ENCODE measurements at regions not wholly inside any gene's neighbourhood (a gene's known extent, or its start where the extent isn't known, plus 50 kb on each side); places are given as distances from the start of the nearest gene placed in this dataset.
A peak's percentile ranks its signal among the peaks of the same experiment; 100 is the strongest.

DNA sequence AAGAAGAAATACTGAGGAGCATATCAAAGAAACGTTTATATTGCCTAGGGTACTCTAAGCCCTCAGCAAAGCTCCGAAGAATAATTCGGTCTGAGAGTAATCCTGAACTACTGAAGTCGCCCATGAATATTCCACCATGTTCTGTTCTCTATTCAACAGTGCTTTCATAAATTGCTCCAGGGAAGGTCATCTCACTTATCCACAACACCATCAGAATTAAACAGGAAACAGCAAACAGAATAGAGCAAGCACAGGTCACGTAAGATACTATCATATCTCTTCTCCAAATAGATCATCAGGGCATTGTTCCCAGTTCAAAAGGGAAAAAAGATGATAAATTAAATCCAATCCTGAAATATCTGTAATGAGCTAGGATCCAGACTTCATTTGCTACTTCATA lies 325.6 kb downstream of the DEPDC1B start:
- DNase-seq: no peak

DNA sequence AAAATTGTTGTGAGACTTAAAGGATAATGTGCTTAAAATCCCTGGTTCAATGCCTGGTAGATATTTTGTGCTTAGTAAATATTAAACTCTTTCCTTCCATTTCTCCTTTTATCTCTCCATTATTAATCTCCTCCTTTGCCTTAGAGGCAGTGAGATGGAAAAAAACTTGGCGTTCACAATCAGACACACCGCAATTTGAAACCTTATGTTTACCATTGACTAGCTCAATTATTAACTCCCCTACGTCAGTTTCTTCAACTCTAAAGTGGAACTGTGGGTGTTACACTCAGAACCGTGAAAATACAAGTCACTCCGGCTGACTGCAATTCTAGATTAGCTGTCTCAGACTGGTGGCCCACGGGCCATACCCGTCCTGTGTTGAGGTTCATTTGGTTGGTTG lies 327.2 kb downstream of the DEPDC1B start:
- DNase-seq: no peak

DNA sequence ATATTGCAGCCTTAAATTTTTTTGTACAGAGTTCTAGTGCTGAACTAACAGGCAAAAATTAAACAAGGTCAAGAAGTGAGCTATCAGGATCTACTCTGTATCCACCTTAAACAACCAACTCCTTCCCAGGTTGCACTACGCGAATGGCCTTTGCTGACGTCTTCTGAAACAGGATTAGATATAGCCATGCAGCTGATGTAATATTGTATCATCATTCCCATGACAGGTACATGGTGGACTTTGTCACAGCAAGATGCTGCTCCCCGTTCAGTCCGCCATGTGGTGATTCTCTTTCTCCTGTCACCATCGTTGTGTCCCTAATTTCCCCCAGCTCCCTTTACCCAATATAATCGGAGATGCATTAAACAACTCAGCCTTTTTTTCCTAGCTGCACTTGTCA lies 328.9 kb downstream of the DEPDC1B start:
- DNase-seq: no peak

DNA sequence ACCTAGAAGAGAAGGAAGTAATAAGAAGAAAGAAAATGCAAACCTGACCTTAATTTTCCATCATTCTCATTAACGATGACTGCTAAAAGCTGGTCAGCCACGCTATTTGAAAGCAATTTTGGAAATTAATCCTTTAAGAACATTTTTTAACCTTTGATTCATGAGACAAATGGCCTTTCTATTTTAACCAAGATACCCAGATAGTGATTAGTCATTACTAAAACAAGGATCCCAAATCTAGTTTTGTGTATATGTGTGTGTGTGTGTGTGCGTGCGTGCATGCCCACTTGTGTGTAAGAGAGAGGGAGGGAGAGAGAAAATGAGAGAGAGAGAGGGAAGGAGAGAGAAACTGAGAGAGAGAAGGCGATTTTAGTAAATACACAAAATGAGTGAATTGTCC lies 329.5 kb downstream of the DEPDC1B start:
- no peak for DNase-seq

DNA sequence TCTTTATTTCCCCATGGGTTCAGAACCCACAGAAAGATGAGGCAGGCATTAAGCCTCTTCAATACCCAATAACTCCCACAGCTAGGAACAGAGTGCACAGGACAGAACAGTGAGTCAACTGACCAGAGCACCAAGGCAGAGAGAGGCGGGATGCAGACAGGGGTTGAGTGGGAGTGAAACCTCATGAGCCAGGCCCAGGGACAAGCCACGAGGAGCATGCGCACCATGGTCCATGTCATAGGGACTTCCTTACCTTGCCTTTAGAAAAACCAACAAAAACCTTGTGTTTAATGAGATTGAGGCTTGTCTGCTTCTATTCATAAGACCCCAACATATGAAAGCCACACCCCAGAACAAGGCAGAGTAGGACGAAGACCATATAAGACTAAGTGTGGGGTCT lies 330.6 kb downstream of the DEPDC1B start:
- DNase-seq: no peak

DNA sequence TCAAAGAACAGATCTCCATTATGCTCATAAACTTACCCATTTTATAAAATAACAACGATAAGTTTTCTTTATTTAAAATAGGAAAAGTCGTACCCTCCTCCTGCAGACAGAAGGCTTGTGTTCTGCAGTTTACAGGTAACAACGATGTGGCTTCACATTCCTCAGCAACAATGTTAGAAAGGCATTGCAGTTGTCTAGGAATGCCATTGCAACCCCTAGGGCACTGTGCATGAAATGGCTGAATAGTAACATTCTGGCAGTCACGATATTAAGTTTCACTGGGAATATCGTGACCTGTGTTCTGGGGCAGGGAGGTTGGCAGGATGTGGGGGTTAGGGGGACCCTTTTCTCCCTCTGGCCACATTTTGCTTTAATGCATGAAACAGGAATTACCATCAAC lies 331.9 kb downstream of the DEPDC1B start:
- DNase-seq: no peak

DNA sequence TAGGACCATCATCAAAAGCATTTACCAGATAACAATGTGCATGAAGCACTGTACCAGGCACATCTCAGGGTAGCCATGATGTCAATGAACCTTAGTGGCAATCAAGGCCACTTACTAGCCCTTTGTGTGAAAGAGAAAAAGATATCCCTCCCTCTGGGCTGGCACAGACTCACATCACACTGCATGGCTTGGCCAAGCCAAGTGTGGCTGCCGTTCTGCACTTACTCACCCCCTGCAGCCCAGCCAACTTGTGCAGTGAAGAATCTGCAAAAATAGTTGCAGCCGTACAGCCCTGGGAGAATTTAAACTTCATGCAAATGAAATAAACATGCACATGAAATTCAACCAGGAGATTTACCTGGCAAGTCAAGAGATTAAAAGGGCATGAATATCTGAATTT lies 333.5 kb downstream of the DEPDC1B start:
- no peak for DNase-seq

DNA sequence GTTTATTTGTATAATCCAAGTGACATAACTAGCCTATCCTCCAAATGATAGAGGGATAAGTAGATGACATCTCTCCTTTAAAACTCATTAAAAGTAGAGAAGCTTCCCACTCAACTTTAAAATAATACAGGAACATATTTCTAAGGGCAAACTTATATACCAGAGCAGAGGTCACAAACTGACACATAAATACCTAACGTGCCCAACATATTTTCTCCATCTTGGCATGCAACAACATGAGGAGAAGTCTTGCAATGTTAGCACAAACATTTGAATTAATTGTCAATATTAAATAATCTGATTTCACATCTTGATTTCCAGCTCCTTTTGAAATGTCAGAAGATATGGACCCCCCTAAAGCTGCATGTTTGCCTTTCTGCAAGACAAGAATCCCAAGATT lies 335.0 kb downstream of the DEPDC1B start:
- DNase-seq: no peak

DNA sequence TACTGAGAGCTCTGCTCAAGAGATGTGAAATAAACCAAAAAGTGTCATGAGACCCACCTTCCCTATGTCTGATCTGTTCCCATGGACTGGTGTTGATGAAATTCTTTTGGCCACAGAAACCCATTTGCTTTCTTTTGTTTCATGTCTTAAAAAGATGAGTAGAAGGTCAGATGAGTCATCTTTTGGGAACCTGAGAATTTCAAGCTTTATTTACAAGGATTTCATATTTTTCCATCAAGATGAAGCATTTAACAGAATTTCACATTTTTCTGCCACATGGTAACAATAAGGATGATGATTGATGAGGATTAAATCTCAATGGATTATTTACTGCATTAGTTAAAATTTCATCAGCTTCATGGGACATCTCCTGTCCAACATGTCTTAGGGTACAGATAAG lies 337.8 kb downstream of the DEPDC1B start:
- no peak for DNase-seq

DNA sequence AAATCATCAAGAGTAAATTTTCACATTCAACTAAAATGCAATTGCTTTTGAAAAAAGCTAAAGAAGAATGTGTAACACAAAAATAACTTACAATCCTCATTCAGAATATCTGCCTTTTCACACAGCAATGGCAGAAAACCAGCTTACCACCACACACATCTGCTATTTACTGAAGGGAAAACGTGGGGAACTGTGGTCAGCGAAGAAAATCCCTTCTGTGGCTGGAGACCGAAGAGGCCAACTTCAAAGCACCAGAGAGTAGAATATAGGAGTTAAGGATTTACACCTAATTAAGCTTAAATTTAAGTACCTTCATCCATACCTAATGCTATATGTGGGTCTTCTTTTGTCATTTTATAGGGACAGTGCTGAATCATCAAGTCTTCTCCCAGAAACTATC lies 339.6 kb downstream of the DEPDC1B start:
- no peak for DNase-seq

DNA sequence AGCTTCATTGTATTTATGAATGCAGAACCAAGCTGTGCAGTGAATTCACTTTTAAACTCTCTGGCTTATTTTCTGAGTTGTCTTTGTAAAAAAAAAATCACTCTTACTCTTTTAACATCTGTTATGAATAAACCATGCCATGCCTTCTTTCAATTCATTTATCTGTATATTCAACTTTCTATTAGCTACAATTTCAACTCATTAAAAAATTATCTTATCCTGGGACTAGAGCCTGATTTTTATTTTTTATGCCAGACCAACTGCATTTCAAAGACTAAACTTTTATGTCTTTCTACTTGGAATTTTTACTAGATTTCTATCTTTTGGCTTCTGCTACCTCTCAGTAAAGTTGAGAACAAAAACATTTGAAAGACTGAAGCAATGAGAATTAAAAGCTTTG lies 342.7 kb downstream of the DEPDC1B start:
- no peak for DNase-seq

DNA sequence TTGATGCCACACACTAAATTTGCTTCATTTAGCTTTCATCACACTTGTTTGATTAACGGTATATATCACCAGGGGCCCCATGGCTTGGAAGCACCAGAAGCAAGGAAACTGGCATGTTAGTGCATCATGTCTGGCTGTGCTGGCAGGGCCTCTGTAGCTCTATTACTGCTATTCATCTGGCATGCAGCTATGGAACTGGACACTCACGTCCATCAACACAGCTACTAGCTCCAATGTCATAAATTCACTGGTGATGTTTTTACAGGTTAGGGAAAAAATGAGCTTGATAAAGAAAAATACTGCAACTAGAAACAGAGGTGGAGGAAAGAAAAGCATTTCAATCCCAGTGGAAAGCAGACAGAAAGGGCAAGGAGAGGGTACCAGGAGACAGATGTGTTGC lies 343.2 kb downstream of the DEPDC1B start:
- peak; percentile 14 for DNase-seq

DNA sequence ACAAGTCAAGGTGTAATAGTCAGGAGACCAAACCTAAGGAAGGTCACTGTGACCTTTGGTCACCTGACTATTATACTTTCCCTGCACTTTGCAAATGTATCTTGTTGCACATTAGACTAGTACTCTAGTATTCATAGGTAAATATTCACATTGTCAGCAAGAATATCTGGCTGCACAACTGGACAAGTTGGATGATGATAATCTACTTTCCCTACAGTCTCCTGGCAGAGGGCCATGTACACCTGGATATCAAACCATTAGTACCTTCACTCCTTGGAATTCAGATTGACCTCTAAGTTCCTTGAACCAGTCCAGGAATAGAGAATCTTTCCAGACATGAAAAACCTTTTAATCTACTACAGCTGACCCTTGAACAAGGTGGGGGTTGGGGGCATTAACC lies 344.8 kb downstream of the DEPDC1B start:
- no peak for DNase-seq

DNA sequence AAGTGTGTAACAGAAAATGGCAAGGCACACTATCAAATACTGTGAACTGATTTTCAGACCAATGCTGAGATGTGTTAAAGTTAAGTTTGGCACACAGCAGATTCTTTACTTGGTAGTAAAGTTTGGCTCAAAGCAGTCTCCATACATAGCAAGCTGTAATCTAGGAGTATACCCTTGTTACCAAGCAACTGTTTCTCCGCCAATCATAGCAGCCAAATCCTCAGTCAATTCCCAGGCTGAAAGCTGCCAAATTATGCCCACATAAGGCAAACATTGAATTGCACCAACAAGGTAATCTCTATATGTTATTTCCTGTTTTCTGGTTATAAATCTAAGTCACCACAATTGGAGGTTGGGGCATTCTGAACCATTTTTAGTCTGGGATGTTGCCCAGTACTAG lies 345.7 kb downstream of the DEPDC1B start:
- no peak for DNase-seq

DNA sequence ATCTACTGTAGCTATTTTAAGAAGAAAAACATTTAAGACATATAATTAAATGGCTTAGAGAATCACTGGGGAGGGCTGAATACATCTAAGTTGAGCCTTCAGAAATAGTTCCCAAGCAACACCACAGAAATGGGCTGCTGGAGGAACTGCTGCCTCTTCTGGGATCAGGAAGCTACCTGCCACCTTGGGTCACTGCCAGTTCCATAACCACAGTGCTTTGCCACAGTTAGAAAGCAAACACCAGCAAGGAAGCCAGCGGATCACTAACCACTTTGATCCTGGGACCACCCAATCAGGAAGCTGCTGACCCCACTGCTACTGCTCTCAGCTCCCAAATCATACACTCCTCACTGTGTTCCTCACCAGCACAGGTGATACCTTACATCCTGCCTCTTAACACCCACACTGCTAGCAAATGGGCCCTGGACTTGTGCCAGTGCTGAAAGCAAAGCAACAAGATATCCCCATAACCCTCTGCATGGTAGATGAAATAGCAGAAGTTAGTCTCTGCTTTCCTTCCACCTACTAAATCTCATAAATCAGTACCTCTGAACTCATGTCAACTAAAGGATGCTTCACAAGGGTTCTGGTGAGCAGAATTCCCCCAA lies 346.9 kb downstream of the DEPDC1B start:
- no peak for DNase-seq

DNA sequence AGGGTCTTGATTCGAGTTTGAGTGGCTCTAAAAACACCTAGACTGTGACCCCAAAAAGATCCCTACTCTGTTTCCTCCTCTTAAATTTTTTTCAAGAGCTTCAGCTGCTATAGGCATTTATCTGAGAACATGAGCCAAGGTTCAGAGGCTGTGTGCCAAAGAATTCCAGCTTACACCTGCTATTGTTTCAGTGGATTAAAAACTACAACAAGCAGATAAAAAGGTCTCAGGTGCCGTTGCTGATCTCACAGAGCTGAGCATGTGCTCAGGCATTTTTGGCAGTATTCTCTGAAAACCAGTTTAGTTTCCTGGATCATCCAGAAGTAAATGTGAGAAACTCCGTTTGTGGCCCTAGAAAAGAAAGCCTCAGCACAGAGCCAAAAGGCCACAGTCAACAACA lies 349.2 kb downstream of the DEPDC1B start:
- no peak for DNase-seq

DNA sequence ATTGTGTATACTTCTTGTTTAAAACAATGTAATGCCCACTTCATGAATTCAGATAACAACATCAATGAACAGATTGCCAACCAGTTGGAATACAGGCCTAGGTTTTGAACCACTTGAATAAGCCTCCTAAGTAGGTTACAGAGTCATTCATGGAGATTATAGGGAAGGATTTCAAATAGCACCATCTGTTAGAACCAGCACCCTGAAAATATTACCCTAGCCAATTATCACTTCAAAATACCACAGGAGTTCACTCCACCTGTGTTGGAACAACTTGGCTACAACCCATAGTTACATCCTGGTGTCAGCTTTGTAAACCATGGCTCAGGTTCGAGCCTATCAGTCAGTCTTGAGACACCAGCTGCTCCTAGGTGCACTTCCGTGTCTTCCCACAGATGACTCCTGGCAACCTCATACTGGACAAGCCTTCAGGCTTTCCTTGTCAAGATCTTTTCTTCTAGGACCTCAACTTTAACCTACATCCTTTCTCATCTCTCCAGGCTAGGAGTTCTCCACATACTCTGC lies 350.0 kb downstream of the DEPDC1B start:
- no peak for DNase-seq

DNA sequence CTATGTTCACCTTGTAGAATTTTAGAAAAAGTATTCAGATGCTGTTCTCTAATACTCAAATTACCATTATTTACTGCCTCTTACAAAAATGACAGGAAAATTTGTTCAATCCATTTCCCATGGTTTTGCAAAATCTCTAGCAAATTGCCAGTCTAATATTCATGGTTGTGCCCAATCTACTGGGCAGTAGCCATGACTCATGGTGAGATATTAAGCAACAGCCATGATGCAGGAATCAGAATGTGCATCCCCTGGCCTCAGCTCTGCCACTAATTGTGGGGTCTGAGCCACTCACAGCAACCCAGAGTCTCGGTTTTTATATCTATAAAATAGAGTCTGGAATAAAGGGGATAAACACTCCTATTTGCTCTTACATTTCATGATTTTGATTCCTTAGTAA lies 353.6 kb downstream of the DEPDC1B start:
- DNase-seq: no peak

DNA sequence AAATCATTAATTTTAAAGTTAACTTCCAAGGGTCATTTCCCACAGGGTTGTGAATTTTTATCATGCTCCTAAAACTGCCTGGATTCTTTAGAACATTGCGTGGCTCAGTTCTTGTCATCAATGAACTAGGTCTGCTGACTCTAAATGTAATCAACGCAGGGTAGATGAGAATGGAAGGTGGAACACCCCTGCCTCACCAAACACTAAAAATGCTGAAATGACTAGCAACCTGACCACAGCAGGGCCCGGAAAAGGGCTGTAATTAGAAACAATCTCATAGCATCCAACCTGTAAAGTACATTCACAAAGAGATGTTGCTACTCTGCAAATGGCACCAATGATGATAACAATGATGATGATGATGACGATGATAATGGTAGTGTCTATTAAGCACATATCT lies 356.9 kb downstream of the DEPDC1B start:
- DNase-seq: no peak

DNA sequence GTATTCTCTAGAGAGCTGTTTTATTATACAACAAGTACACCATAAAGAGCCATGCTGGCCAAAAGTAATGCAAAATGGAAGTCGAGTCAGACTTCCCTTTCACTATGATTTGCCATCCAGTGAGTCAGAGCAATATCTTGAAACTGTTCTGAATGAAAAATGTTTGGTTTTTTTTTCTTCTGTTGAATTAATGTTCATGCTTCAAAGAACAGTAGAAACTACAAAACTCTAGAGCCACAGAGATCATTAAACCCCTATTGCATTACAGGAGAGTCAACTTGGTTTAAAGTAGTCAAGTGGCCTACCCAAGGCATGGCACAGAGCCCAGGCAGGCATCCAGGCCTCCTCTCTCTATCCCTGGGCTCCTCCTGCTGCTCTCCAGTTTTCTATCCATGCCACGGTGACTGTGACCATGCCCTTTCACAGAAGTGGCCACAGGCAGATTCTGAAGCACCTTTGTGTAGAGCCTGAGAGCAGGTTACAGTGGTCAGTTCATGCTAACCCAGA lies 358.9 kb downstream of the DEPDC1B start:
- no peak for DNase-seq

DNA sequence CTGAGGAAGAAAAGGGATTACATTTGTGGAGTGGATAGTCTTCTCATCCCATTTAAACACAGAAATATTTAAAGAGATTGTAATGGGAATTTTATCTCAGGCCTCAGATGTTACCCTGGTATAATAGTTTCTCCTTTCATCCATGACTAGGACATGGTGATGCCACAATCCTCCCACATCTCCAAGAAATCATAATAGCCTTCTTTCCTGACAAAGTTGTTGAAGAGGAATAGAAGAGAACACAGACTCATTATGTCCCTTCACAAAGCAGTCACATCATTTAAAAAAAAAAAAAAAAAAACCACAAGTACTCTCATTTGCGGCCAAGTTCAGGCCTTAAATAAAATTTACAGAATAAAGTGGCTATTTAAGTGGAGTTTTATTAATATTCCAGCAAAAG lies 359.6 kb downstream of the DEPDC1B start:
- DNase-seq: peak; percentile 15

DNA sequence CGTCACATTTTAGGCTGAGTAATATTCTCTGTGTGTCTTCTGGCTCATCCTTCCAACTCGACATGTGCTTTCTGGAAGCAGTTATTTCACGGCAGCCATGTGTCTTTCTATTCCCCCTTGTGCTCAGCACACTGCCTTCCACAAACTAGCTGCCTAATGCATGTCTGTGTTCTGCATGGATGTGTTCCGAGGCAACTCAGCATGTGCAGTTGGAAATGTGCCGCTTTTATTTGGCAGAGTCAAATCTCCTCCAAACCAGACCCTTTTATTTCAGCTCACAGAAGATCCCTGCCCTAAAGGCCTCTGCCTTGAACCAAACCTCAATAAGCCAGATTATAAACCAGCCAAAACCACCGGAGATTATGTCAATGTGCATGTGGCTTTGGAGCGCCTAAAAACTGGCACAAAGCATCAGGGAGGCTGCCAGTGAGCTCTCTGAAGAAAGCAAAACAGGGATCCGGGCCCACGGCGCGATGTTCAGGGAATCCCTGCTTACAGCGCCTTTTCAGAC lies 360.2 kb downstream of the DEPDC1B start:
- peak; percentile 91 for DNase-seq

DNA sequence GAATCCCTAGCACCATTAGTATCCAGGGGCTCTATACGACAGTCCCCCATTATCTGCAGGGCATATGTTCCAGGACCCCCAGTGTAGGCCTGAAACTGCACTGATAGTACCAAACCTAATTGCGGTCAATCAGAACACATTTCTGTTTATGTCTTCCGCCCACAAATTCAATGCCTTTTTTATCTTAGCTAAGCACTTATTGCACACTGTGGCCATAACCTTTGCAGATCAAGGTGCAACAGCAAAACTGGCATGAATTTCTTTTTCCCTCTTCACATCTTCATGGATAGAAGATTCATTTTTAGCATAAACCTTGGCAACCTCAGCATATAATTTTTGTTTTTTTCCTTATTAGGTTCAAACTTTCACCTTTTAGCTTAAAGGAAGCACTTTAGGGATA lies 361.1 kb downstream of the DEPDC1B start:
- DNase-seq: no peak

DNA sequence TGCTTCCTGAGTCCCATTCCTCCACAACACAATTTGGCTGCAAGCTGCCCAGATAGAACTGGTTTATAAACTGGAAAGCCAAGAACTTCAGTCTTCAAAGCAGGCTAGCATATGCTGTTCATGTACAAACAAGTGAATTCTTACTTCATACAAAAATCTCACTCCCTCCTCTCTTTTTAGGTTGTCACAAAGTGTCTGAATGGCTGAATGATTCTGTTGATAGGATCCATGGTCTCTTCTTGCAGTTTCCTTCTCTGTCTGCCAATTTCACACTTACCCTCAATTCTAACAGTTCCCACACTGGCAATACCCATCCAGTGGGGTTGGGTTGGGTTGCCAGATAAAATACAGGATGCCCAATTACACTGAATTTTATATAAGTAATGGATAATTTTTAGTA lies 363.5 kb downstream of the DEPDC1B start:
- DNase-seq: no peak
